Neural cell (in vitro differentiated cells): ENCODE measurements at regions not wholly inside any gene's neighbourhood (a gene's known extent, or its start where the extent isn't known, plus 50 kb on each side); places are given as distances from the start of the nearest gene placed in this dataset.

Source experiments
- CTCF ChIP-seq: fragments of 450-650 bp; IDR thresholded peaks from 2 replicates; pipeline ENCODE4 v1.5.1; 2014; ENCODE audit warnings: antibody characterized with exemption, mild to moderate bottlenecking, moderate library complexity; ENCODE audit not compliant: poor library complexity, severe bottlenecking
- EP300 ChIP-seq: fragments of 450-650 bp; conservative IDR thresholded peaks from 2 replicates; pipeline ENCODE4 v1.6.1; 2014; ENCODE audit warnings: antibody characterized with exemption, mild to moderate bottlenecking, moderate library complexity; ENCODE audit not compliant: poor library complexity, severe bottlenecking
- RAD21 ChIP-seq: fragments of 450-650 bp; conservative IDR thresholded peaks from 2 replicates; pipeline ENCODE4 v1.6.1; 2014; ENCODE audit warnings: antibody characterized with exemption, mild to moderate bottlenecking, moderate library complexity
- TAF1 ChIP-seq: IDR thresholded peaks from 2 replicates; pipeline ENCODE4 v1.6.1; 2012; ENCODE audit warnings: low read depth

- TF ChIP-seq RAD21: no peak
- no peak for TF ChIP-seq EP300
- no peak for TF ChIP-seq CTCF
- no peak for TF ChIP-seq TAF1
These were observed 109.5 kb upstream of the PIK3C3 start for GRCh38 chr18:41845563-41845962.
